ENCODE measurements at regions not wholly inside any gene's neighbourhood (a gene's known extent, or its start where the extent isn't known, plus 50 kb on each side); places are given as distances from the start of the nearest gene placed in this dataset.

- no peak for TF ChIP-seq CTCF (IDR thresholded peaks at IDR 0.05)
- no peak for TF ChIP-seq SOX15 (CRISPR knock-in tag; IDR thresholded peaks at IDR 0.05)
Measured at GRCh38 chr11:39174196-39174595, 2285.3 kb downstream of the LRRC4C start.

All from WTC11 (cell line).